Ishikawa (cell line): ENCODE measurements at regions not wholly inside any gene's neighbourhood (a gene's known extent, or its start where the extent isn't known, plus 50 kb on each side); places are given as distances from the start of the nearest gene placed in this dataset.

Source experiments
- RAD21 ChIP-seq: IDR thresholded peaks from 2 replicates; pipeline ENCODE4 v1.6.1; 2012; ENCODE audit warnings: low read depth
- REST ChIP-seq: IDR thresholded peaks from 2 replicates; pipeline ENCODE4 v1.6.1; 2012; ENCODE audit warnings: low read depth, mild to moderate bottlenecking
- TCF12 ChIP-seq: IDR thresholded peaks from 2 replicates; pipeline ENCODE4 v1.6.1; 2012; ENCODE audit warnings: low read depth

GRCh38 chr10:53580465-53580864 is 807.9 kb upstream of the MBL2 start:
- no peak for TF ChIP-seq REST
- TF ChIP-seq RAD21, result no peak
- no peak for TF ChIP-seq TCF12
